PC-3 (cell line): ENCODE measurements at regions not wholly inside any gene's neighbourhood (a gene's known extent, or its start where the extent isn't known, plus 50 kb on each side); places are given as distances from the start of the nearest gene placed in this dataset.

Source experiments
- CTCF ChIP-seq: fragments of 300-600 bp; sonication (generic); conservative IDR thresholded peaks from 2 replicates; pipeline ENCODE4 v1.5.1; 2017; ENCODE audit warnings: antibody characterized with exemption, low read depth, mild to moderate bottlenecking, low read length
- EZH2 ChIP-seq: fragments of 300-600 bp; sonication (generic); IDR thresholded peaks from one replicate; pipeline ENCODE4 v1.6.1; 2017; ENCODE audit warnings: antibody characterized with exemption, mild to moderate bottlenecking, low read length; ENCODE audit not compliant: unreplicated experiment
- EZH2phosphoT487 ChIP-seq: fragments of 300-600 bp; sonication (generic); IDR thresholded peaks from 2 replicates; pipeline ENCODE4 v1.6.1; 2018; ENCODE audit warnings: mild to moderate bottlenecking, antibody characterized with exemption, low read length, borderline replicate concordance

DNA sequence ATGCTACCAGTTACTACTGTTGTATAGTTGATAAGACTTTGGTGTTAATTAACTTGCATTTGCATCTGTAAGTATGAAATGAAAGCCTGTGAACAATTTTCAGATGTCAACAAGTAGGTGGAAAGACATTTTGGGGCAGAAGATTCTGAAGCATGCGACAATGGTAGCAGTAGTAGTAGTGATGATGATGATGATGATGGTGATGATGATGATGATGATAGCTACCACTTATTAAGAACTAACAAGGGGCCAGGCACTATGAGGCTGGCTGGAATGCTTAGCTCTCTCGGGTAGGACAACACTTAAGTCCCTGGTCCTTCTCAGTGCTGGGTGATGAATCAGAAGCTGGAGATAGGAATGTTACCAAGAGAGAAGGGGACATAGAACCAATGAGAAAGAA lies 333.4 kb upstream of the IL12A start:
- TF ChIP-seq CTCF = no peak
- no peak for TF ChIP-seq EZH2
- no peak for TF ChIP-seq EZH2phosphoT487
